Esophagus muscularis mucosa (tissue), 3 donors: ENCODE measurements at regions not wholly inside any gene's neighbourhood (a gene's known extent, or its start where the extent isn't known, plus 50 kb on each side); places are given as distances from the start of the nearest gene placed in this dataset.

Source experiments
- CTCF ChIP-seq, 3 experiments: fragments of 200-600 bp in 2 of 3; fragments of 450-650 bp in 1 of 3; sonication (generic) in 2 of 3; IDR thresholded peaks; one replicate each; pipeline ENCODE4 v1.5.1; 2017 to 2019; ENCODE audit warnings: antibody characterized with exemption in 3 of 3, mild to moderate bottlenecking in 2 of 3, moderate library complexity in 1 of 3
- POLR2A ChIP-seq: fragments of 450-650 bp; IDR thresholded peaks from one replicate; pipeline ENCODE4 v1.6.1; 2017; ENCODE audit warnings: antibody characterized with exemption, moderate library complexity, mild to moderate bottlenecking, low read depth
- POLR2AphosphoS5 ChIP-seq, 2 donors: sonication (generic); formaldehyde crosslinking; IDR thresholded peaks; one replicate each; pipeline ENCODE4 v1.6.1; 2017; ENCODE audit warnings: antibody characterized with exemption in 2 of 2

- TF ChIP-seq CTCF (IDR thresholded peaks at IDR 0.05) (no peak), POLR2AphosphoS5 (IDR thresholded peaks at IDR 0.05) (no peak), POLR2A (no peak)
These were observed 362.7 kb upstream of the PTGER4 start for GRCh38 chr5:40317023-40317422.
